Panc1 (cell line): ENCODE measurements at regions not wholly inside any gene's neighbourhood (a gene's known extent, or its start where the extent isn't known, plus 50 kb on each side); places are given as distances from the start of the nearest gene placed in this dataset.

Source experiments
- ATAC-seq: fragments of 200-7000 bp; cut with Tn5 transposase; 2 replicates; pipeline ENCODE4 v1.9.1; 2020; ENCODE audit warnings: mild to moderate bottlenecking, moderate library complexity
- BruUV-seq: library from RNA; stranded (reverse); fragments of 400-500 nt; replicated peaks from 2 replicates; lab custom pipeline; 2021; lab: Mats Ljungman, UMichigan
- CTCF ChIA-PET: fragments of 300-600 bp; sonication (Branson Sonifier 250); formaldehyde crosslinking; loops from one replicate; lab custom pipeline; 2022; ENCODE audit warnings: antibody characterized with exemption; lab: Charles Lee
- POLR2A ChIA-PET: fragments of 300-600 bp; sonication (Branson Sonifier 250); formaldehyde crosslinking; loops from one replicate; lab custom pipeline; 2022; ENCODE audit warnings: antibody characterized with exemption; lab: Charles Lee
- DNase-seq: peaks from one replicate; pipeline ENCODE4 v3.0.0-alpha.2; 2010; ENCODE audit warnings: low read depth, low spot score
- H3K27ac ChIP-seq: 2 replicates; pipeline ENCODE4 v1.5.1; 2011; ENCODE audit warnings: mild to moderate bottlenecking, low read length, inconsistent platforms
- H3K27me3 ChIP-seq: fragments of 200-500 bp; sonication (Bioruptor generic); 2 replicates; pipeline ENCODE4 v1.6.0; 2014; ENCODE audit warnings: low read length, inconsistent platforms; ENCODE audit not compliant: control insufficient read depth, insufficient read depth
- H3K36me3 ChIP-seq: fragments of 200-500 bp; sonication (Bioruptor generic); 2 replicates; pipeline ENCODE4 v1.5.1; 2014; ENCODE audit warnings: inconsistent platforms, mild to moderate bottlenecking, low read length, moderate library complexity; ENCODE audit not compliant: control insufficient read depth, insufficient read depth
- H3K4me1 ChIP-seq: 2 replicates; pipeline ENCODE4 v1.5.1; 2011; ENCODE audit warnings: inconsistent platforms, mild to moderate bottlenecking, low read length, moderate library complexity; ENCODE audit not compliant: control insufficient read depth, insufficient read depth
- H3K4me3 ChIP-seq, 2 experiments: 2 replicates each; pipeline ENCODE4 v1.5.1; 2011 to 2012; ENCODE audit warnings: low read depth in 2 of 2, low read length in 2 of 2, mild to moderate bottlenecking in 2 of 2, inconsistent platforms in 1 of 2, moderate library complexity in 1 of 2
- H3K9me3 ChIP-seq: fragments of 200-500 bp; sonication (Bioruptor generic); 2 replicates; pipeline ENCODE4 v1.5.1; 2014; ENCODE audit warnings: low read depth, mild to moderate bottlenecking, inconsistent platforms, low read length, moderate library complexity; ENCODE audit not compliant: control insufficient read depth, insufficient read depth
- CTCF ChIP-seq: fragments of 450-650 bp; IDR thresholded peaks from 2 replicates; pipeline ENCODE4 v1.5.1; 2017; ENCODE audit warnings: mild to moderate bottlenecking
- POLR2AphosphoS5 ChIP-seq: IDR thresholded peaks from 2 replicates; pipeline ENCODE4 v1.6.1; 2012; ENCODE audit warnings: mild to moderate bottlenecking, low read depth, low read length, moderate library complexity
- SIN3A ChIP-seq: IDR thresholded peaks from 2 replicates; pipeline ENCODE4 v1.6.1; 2012; ENCODE audit warnings: low read depth, mild to moderate bottlenecking, low read length, moderate library complexity, borderline replicate concordance; ENCODE audit not compliant: insufficient read depth
- TCF7L2 ChIP-seq: IDR thresholded peaks from 2 replicates; pipeline ENCODE4 v1.6.1; 2011; ENCODE audit warnings: mild to moderate bottlenecking, low read depth, low read length, inconsistent platforms
- in situ Hi-C: cut with HindIII; loops from 2 replicates; pipeline ENCODE4 v1.10.0; 2016; ENCODE audit warnings: low sequenced_read_pairs, low pct_unique_long_range_greater_than_20kb
- intact Hi-C: fragments of 100-400 bp; cut with micrococcal nuclease; formaldehyde crosslinking; loops from one replicate; pipeline ENCODE4 v1.10.0; 2022; ENCODE audit not compliant: unreplicated experiment
- TF ChIP-seq, protein P1 (sequence below), 2 experiments: IDR thresholded peaks; 2 replicates each; pipeline ENCODE4 v1.6.1; 2011 to 2012; ENCODE audit warnings: low read depth in 2 of 2, control low read depth in 1 of 2, low read length in 1 of 2, mild to moderate bottlenecking in 1 of 2, moderate library complexity in 1 of 2; ENCODE audit not compliant: insufficient read depth in 1 of 2

GRCh38 chr12:105805730-105806399, 332.9 kb downstream of the NUAK1 start:
- intact Hi-C loops (no loop called here), in situ Hi-C loops (no loop called here)
- Histone ChIP-seq H3K4me1 (no peaks in the 10 kb centered on the region), H3K9me3 (no peaks in the 10 kb centered on the region), H3K27me3 (no peaks in the 10 kb centered on the region), H3K27ac (no peak overlapping the region), H3K4me3 (no peak overlapping the region), H3K36me3 (no peaks in the 10 kb centered on the region)
- POLR2A ChIA-PET: no interaction called here
- no peak for TF ChIP-seq CTCF
- TF ChIP-seq TCF7L2: no peak
- TF ChIP-seq SIN3A: no peak
- no peak for TF ChIP-seq POLR2AphosphoS5
- TF ChIP-seq, protein P1, sequence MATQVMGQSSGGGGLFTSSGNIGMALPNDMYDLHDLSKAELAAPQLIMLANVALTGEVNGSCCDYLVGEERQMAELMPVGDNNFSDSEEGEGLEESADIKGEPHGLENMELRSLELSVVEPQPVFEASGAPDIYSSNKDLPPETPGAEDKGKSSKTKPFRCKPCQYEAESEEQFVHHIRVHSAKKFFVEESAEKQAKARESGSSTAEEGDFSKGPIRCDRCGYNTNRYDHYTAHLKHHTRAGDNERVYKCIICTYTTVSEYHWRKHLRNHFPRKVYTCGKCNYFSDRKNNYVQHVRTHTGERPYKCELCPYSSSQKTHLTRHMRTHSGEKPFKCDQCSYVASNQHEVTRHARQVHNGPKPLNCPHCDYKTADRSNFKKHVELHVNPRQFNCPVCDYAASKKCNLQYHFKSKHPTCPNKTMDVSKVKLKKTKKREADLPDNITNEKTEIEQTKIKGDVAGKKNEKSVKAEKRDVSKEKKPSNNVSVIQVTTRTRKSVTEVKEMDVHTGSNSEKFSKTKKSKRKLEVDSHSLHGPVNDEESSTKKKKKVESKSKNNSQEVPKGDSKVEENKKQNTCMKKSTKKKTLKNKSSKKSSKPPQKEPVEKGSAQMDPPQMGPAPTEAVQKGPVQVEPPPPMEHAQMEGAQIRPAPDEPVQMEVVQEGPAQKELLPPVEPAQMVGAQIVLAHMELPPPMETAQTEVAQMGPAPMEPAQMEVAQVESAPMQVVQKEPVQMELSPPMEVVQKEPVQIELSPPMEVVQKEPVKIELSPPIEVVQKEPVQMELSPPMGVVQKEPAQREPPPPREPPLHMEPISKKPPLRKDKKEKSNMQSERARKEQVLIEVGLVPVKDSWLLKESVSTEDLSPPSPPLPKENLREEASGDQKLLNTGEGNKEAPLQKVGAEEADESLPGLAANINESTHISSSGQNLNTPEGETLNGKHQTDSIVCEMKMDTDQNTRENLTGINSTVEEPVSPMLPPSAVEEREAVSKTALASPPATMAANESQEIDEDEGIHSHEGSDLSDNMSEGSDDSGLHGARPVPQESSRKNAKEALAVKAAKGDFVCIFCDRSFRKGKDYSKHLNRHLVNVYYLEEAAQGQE (IDR thresholded peaks at IDR 0.05; ENCODE audit: insufficient read depth in 1 of 2, low read depth in 2 of 2, low read length in 1 of 2): no peak
- ATAC-seq: no peak
- BruUV-seq: no TSS peak
- DNase-seq: no peak
- CTCF ChIA-PET: no interaction called here

DNA sequence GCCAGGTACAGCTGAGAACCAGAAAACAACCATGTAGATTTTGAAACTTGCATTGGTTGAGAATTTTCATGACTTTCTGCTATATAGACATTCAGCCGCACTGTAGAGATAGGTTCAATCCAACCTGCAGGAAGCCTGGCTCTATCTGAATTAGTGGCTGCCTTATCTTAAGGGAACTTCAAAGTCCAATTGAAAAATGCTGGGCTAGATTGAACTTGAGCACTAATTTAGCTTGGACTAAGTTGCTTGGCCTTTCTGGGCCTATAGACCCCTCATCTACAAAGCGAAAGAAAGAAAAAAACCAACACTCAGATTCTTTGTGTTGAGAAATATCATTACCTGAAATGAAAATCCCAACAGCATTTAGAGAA, 332.4 kb downstream of the NUAK1 start:
- no peaks in the 10 kb centered on the region for H3K27me3 ChIP-seq
- no peak for ATAC-seq
- TF ChIP-seq, protein P1 (IDR thresholded peaks at IDR 0.05; ENCODE audit: insufficient read depth in 1 of 2, low read depth in 2 of 2, low read length in 1 of 2): no peak
- TF ChIP-seq SIN3A (no peak), CTCF (no peak), TCF7L2 (no peak), POLR2AphosphoS5 (no peak)
- H3K27ac ChIP-seq: no peak overlapping the region
- CTCF ChIA-PET: no interaction called here
- no peak overlapping the region for H3K4me3 ChIP-seq
- intact Hi-C loops: no loop called here
- BruUV-seq: no TSS peak
- no peak for DNase-seq
- in situ Hi-C loops: no loop called here
- no peaks in the 10 kb centered on the region for H3K36me3 ChIP-seq
- H3K4me1 ChIP-seq: no peaks in the 10 kb centered on the region
- no peaks in the 10 kb centered on the region for H3K9me3 ChIP-seq
- POLR2A ChIA-PET: no interaction called here
